GM12864 (cell line): ENCODE measurements at regions not wholly inside any gene's neighbourhood (a gene's known extent, or its start where the extent isn't known, plus 50 kb on each side); places are given as distances from the start of the nearest gene placed in this dataset.
"Not testable (repeated sequence)": the region's sequence is repeated elsewhere in the genome, so short reads cannot be mapped to it uniquely, and the experiment has no call there.

Source experiments
- DNase-seq: peaks from one replicate; pipeline ENCODE4 v3.0.0-alpha.2; 2011; ENCODE audit warnings: low read depth
- H3K4me3 ChIP-seq: 2 replicates; pipeline ENCODE4 v1.5.1; 2011; ENCODE audit warnings: mild to moderate bottlenecking, low read depth, low read length, control low read depth
- CTCF ChIP-seq: IDR thresholded peaks from 2 replicates; pipeline ENCODE4 v1.5.1; 2011; ENCODE audit warnings: low read depth, mild to moderate bottlenecking, moderate library complexity, low read length, control low read depth, inconsistent platforms; ENCODE audit errors: missing control alignments

GRCh38 chrX:40788698-40789097 is 53.4 kb upstream of the MED14 start:
- H3K4me3 ChIP-seq, DNase-seq: not testable (repeated sequence)

- no peak for DNase-seq
- TF ChIP-seq CTCF, result no peak
- no peak overlapping the region for H3K4me3 ChIP-seq
Observed at GRCh38 chrX:40792433-40792832, 57.1 kb upstream of the MED14 start.

GRCh38 chrX:40794829-40795130 is 59.4 kb upstream of the MED14 start:
- not testable (repeated sequence) for DNase-seq, H3K4me3 ChIP-seq

- DNase-seq, H3K4me3 ChIP-seq: not testable (repeated sequence)
Observed at GRCh38 chrX:40799745-40800144, 64.4 kb upstream of the MED14 start.

- TF ChIP-seq CTCF, result no peak
- no peak overlapping the region for H3K4me3 ChIP-seq
Observed at GRCh38 chrX:40805404-40805803, 70.1 kb upstream of the MED14 start.

GRCh38 chrX:40806513-40807220 is 71.3 kb upstream of the MED14 start:
- no peak for DNase-seq
- H3K4me3 ChIP-seq, result no peak overlapping the region
- TF ChIP-seq CTCF, result no peak

More at GRCh38 chrX:40805404-40805803, 70.1 kb upstream of the MED14 start:
- DNase-seq, result no peak

- no peak for DNase-seq
- TF ChIP-seq CTCF, result no peak
- no peak overlapping the region for H3K4me3 ChIP-seq
Observed at GRCh38 chrX:40807384-40807783, 72.0 kb upstream of the MED14 start.

- no peak for TF ChIP-seq CTCF
- DNase-seq, result no peak
Observed at GRCh38 chrX:40808203-40808602, 72.9 kb upstream of the MED14 start.

GRCh38 chrX:40809210-40809609 is 73.9 kb upstream of the MED14 start:
- no peak for DNase-seq
- H3K4me3 ChIP-seq, result no peak overlapping the region
- no peak for TF ChIP-seq CTCF

More at GRCh38 chrX:40808203-40808602, 72.9 kb upstream of the MED14 start:
- no peak overlapping the region for H3K4me3 ChIP-seq

GRCh38 chrX:40815045-40815444 is 79.7 kb upstream of the MED14 start:
- not testable (repeated sequence) for DNase-seq, H3K4me3 ChIP-seq
